Stimulated activated CD4-positive, alpha-beta T cell treated with anti-CD3 and anti-CD28 coated beads, Interleukin-2, amount 100 ng/mL, for 4 hours (primary cell): ENCODE measurements at regions not wholly inside any gene's neighbourhood (a gene's known extent, or its start where the extent isn't known, plus 50 kb on each side); places are given as distances from the start of the nearest gene placed in this dataset.

Experiments used
- DNase-seq: peaks from one replicate; pipeline ENCODE4 v3.0.0-alpha.2; 2020; ENCODE audit warnings: low read depth

- no peak for DNase-seq
These were observed 297.3 kb downstream of the DHX15 start for GRCh38 chr4:24287096-24287495.

- DNase-seq = no peak
These were observed 298.6 kb downstream of the DHX15 start for GRCh38 chr4:24285759-24286158.

- DNase-seq = no peak
These were observed 301.9 kb downstream of the DHX15 start for GRCh38 chr4:24282446-24282845.

- DNase-seq = no peak
These were observed 304.4 kb downstream of the DHX15 start for GRCh38 chr4:24279911-24280375.

GRCh38 chr4:24279469-24279868 lies 304.9 kb downstream of the DHX15 start:
- no peak for DNase-seq

- no peak for DNase-seq
These were observed 305.7 kb downstream of the DHX15 start for GRCh38 chr4:24278693-24279092.

GRCh38 chr4:24274381-24274941 lies 309.9 kb downstream of the DHX15 start:
- no peak for DNase-seq

GRCh38 chr4:24273136-24273535 lies 311.2 kb downstream of the DHX15 start:
- DNase-seq = no peak

- no peak for DNase-seq
These were observed 317.2 kb downstream of the DHX15 start for GRCh38 chr4:24266951-24267722.

GRCh38 chr4:24265989-24266388 lies 318.4 kb downstream of the DHX15 start:
- DNase-seq = no peak

GRCh38 chr4:24262616-24263015 lies 321.7 kb downstream of the DHX15 start:
- DNase-seq = no peak

GRCh38 chr4:24262084-24262483 lies 322.3 kb downstream of the DHX15 start:
- no peak for DNase-seq

- DNase-seq = no peak
These were observed 323.3 kb downstream of the DHX15 start for GRCh38 chr4:24260923-24261564.

GRCh38 chr4:24260133-24260715 lies 324.1 kb downstream of the DHX15 start:
- DNase-seq = no peak

- no peak for DNase-seq
These were observed 327.8 kb downstream of the DHX15 start for GRCh38 chr4:24256547-24256946.

- DNase-seq = no peak
These were observed 328.3 kb downstream of the DHX15 start for GRCh38 chr4:24256066-24256465.

- no peak for DNase-seq
These were observed 332.2 kb downstream of the DHX15 start for GRCh38 chr4:24252121-24252520.

GRCh38 chr4:24251589-24251988 lies 332.8 kb downstream of the DHX15 start:
- no peak for DNase-seq

GRCh38 chr4:24249972-24250371 lies 334.4 kb downstream of the DHX15 start:
- no peak for DNase-seq

- no peak for DNase-seq
These were observed 335.4 kb downstream of the DHX15 start for GRCh38 chr4:24248674-24249630.

- DNase-seq = no peak
These were observed 338.9 kb downstream of the DHX15 start for GRCh38 chr4:24245491-24245820.
